IPS-NIHi7 (cell line): ENCODE measurements at regions not wholly inside any gene's neighbourhood (a gene's known extent, or its start where the extent isn't known, plus 50 kb on each side); places are given as distances from the start of the nearest gene placed in this dataset.
A peak's percentile ranks its signal among the peaks of the same experiment; 100 is the strongest.
"Not testable (repeated sequence)": the region's sequence is repeated elsewhere in the genome, so short reads cannot be mapped to it uniquely, and the experiment has no call there.

ENCODE experiments used
- DNase-seq: peaks from one replicate; pipeline ENCODE4 v3.0.0; 2012; ENCODE audit warnings: mixed read lengths; ENCODE audit errors: extremely low spot score

- peak; percentile 53 for DNase-seq
Observed at GRCh38 chr16:13453938-13454553, 465.9 kb upstream of the ERCC4 start.

DNA sequence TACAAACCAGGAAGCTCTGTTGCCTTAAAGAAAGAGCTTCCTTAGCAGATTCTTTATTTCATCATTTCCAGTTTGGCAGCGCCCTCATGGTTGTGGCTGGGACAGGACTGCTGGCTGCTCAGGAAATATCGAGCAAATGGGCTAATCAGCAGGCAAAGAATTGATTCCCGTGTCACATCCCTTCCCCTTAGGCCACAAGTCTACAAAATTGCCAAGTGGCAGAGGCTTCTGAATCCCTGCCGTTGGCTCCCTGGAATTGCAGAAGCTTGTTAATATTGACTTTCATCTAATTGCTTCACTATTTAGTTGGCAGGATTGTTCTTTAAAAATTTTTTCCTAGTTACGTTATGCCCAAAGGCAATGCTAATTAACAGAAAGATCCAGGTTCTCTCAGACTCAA, 456.3 kb upstream of the ERCC4 start:
- no peak for DNase-seq

- peak; percentile 40 for DNase-seq
Observed at GRCh38 chr16:13471036-13471435, 448.9 kb upstream of the ERCC4 start.

- no peak for DNase-seq
Observed at GRCh38 chr16:13478991-13479390, 441.0 kb upstream of the ERCC4 start.

- DNase-seq = no peak
Observed at GRCh38 chr16:13479549-13479948, 440.4 kb upstream of the ERCC4 start.

DNA sequence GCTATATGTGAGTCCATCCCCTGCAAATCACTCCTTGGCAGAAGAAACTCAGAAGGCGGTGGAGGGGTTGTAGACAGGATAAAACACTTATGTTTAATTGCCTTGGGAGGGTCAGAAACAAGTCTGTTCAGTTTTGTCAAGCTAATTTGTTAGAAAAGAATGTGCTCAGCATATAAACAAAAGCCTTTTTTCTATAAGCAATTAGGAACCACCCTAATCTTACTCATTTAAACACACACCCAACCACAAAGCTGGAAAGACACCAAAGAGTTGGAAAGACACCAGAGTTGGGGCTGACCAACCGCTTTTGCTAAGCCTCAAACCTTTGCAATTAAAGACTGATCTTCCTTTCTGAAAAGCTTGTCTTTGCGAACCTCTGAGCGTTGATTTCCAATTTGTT, 439.2 kb upstream of the ERCC4 start:
- no peak for DNase-seq

- no peak for DNase-seq
Observed at GRCh38 chr16:13483121-13483520, 436.8 kb upstream of the ERCC4 start.

DNA sequence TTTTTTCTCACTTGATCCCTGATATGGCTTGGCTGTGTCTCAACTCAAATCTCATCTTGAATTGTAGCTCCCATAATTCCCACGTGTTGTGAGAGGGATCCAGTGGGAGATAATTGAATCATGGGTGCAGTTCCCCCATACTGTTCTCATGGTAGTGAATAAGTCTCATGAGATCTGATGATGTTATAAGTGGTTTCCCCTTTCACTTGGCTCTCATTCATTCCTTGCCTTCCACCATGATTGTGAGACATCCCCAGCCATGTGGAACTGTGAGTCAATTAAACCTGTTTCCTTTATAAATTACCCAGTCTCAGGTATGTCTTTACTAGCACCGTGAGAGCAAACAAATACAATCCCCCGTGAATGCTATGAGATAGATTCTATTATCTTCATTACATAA, 430.5 kb upstream of the ERCC4 start:
- DNase-seq = not testable (repeated sequence)

- no peak for DNase-seq
Observed at GRCh38 chr16:13492046-13492445, 427.9 kb upstream of the ERCC4 start.

DNA sequence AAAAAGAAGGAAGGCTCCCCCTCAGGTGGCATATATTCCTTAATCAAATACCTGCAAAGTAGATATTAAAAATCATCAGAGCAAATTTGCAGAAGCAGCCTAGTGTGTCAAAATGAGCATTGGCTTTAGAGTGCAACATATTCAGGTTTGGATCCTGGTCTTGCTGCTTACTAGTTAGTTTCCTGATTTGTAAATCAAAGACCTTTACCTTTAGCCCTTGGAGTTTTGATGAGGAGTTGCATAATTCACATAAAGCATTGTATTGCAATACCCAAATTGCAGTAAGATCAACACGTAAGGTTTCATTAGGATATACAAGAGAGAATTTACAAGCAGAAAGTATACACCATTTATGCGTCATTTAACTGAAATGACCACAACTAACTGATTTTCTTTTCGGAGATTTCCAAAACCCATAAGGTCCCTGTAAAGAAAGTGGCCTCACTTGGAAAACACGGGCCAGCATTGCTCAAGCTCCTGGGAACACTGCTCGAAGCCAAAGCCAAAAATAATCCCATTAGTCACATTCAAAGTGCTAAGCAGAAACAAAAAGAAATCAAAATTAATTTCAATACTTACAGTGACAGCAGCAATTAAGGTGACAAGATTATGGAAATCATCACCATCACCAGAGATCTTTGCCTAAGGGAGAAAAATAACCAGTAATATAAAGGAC, 415.9 kb upstream of the ERCC4 start:
- no peak for DNase-seq

DNA sequence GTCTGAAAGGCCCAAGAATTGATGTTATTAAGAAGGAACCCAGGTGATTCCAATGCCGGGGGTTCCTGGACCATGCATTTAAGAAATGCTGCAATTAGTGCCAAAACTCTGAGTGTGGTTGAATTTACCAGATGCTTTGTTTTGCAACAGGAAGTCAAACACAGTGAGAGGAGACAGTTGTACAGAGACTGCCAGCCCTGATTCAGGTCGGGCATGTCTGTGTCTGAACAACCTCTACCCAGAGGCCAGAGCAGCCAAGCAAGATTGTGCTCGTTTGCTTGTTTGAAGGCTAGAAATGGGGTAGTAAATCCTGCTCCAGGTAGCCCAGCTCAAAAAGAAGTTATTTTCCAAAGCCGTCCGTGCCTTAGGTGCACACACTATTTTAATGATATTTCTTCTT, 412.4 kb upstream of the ERCC4 start:
- no peak for DNase-seq

- DNase-seq = peak; percentile 33
Observed at GRCh38 chr16:13510425-13511151, 409.4 kb upstream of the ERCC4 start.

DNA sequence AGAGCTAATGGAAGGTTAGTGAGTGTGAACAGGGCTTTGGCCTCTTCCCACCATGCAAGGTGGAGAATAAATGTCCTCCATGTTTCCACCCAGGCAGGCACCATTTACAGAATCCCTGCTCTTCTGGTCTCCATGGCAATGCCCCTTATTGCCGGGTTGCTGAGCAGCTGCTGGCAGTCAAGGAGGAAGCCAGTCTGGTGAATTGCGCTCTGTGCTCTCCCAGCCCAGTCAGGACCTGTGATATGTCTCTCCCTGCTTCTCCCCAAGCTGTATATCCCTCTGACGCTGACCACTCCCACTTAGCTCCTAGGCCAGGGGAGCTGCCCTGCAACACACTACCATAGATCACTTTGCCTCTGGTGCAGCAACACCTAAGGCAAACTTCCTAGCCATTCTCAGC, 402.1 kb upstream of the ERCC4 start:
- DNase-seq = no peak

DNA sequence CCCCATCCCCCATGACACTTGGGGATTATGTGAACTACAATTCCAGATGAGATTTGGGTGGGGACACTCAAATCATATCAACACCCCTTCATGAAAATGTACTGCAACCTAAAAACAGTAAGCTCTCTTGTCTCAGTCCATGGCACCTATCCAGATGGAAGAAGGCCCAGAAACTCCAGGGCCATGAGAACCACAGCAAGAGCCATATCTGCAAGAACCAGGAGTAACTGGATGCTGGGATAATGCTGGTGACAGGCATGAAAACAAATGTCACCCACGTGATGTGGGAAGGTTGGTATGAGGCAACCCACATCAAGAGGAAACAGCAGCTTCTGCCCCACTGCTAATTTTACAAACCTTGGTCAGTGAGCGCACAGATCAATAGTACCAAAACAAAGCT, 400.1 kb upstream of the ERCC4 start:
- no peak for DNase-seq

- DNase-seq = peak; percentile 38
Observed at GRCh38 chr16:13521356-13521755, 398.6 kb upstream of the ERCC4 start.

- no peak for DNase-seq
Observed at GRCh38 chr16:13527332-13527731, 392.6 kb upstream of the ERCC4 start.

- DNase-seq = no peak
Observed at GRCh38 chr16:13528691-13529090, 391.3 kb upstream of the ERCC4 start.

DNA sequence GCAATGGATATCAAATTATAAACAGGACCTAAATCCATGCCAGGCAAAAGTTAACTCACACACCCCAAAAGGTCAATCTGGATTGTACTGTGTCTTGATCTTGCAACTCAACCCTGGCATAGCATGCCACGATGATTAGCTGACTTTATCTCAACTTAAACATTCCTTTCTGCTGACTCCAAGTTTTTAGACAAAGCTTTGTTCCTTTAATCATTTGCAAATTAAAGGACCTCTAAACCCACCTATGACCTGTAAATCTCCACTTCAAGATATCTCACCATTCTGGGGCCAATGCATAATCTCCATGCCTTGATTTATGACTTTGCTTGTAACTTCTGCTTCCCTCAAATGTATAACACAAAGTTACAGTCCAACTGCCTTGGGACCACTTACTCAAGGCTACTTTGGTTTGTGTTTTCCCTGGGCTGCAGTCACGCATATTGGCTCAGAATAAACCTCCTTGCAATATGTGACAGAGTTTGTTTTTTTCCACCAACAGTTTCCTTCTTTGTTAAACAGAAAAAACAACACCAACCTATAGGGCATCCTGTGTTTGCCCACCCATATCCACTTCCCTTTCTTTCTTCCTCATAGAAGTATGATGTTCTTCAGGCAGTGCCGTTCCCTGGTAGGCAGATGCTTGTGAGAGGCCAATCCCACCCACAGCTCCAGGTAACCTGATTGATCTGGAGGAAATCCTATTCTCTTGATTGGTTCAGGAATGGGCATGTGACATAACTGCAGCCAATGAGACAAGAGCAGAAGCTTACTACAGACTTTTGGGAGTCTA, 390.6 kb upstream of the ERCC4 start:
- no peak for DNase-seq

DNA sequence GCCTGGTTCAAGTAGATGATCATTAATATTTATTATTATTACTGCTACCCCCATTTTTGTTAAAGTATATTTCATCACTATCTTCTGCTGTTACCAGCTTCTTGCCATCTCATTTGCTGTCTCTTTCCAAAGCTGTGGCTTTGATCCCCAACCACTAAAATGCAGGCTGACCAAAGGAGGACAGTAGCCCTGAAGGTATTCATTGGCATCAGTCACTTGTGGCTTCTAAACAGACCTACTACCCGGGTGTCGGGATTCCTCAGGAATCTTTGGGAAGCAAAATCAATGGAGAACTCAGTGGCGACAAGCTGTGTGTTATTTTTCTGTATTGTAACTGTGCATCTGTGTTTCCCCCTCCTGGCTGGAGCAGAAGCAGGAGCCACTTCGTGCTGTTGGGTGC, 379.2 kb upstream of the ERCC4 start:
- no peak for DNase-seq

- DNase-seq = no peak
Observed at GRCh38 chr16:13542284-13542683, 377.7 kb upstream of the ERCC4 start.

- DNase-seq = no peak
Observed at GRCh38 chr16:13543850-13544249, 376.1 kb upstream of the ERCC4 start.

- no peak for DNase-seq
Observed at GRCh38 chr16:13545271-13545670, 374.7 kb upstream of the ERCC4 start.
